ENCODE measurements at regions not wholly inside any gene's neighbourhood (a gene's known extent, or its start where the extent isn't known, plus 50 kb on each side); places are given as distances from the start of the nearest gene placed in this dataset.

DNA sequence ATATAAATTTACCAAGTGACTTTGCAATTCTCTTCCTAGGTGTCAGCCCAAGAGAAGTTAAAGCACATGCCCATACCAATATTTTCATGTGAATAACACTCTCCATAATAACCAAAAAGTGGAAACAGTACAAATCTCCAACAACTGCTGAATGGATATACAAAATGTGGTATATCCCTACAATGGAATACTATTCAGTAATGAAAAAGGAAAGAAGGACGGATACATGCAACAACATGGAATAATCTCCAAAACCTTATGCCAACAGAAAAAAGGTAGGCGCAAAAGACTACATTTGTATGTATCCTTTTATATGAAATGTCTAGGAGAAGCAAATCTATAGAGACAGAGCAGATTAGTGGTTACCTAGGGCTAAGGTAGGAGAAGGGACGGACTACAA is 487.7 kb upstream of the ID4 start:
- Histone ChIP-seq H3K79me2 (ENCODE audit: control insufficient read depth, insufficient read depth, low read length) (no peaks in the 10 kb centered on the region), H3K36me3 (ENCODE audit: control insufficient read depth in 2 of 2, extremely low read depth in 1 of 2, insufficient read depth in 2 of 2, low read length in 2 of 2) (no peaks in the 10 kb centered on the region), H2AFZ (ENCODE audit: low read depth, low read length) (no peak overlapping the region), H3K4me2 (ENCODE audit: insufficient read depth, low read length) (no peak overlapping the region), H3K9me1 (replicated peaks; ENCODE audit: control insufficient read depth, extremely low read depth, insufficient read depth, low read length) (no peaks in the 10 kb centered on the region), H3K27me3 (ENCODE audit: control insufficient read depth in 2 of 2, insufficient read depth in 2 of 2, low read length in 2 of 2) (no peaks in the 10 kb centered on the region), H3K4me3 (replicated peaks in 1 of 3; ENCODE audit: insufficient read depth in 1 of 3, low read depth in 1 of 3, low read length in 3 of 3) (no peak overlapping the region), H3K27ac (ENCODE audit: insufficient read depth, low read depth, low read length) (no peak overlapping the region), H3K9ac (replicated peaks; ENCODE audit: extremely low read depth, insufficient read depth, low read length) (no peak overlapping the region), H3K9me3 (replicated peaks; ENCODE audit: control insufficient read depth, insufficient read depth, low read length) (peaks cover 2% of the 10 kb centered on the region), H4K20me1 (replicated peaks; ENCODE audit: control insufficient read depth, extremely low read depth, insufficient read depth, low read length) (no peaks in the 10 kb centered on the region), H3K4me1 (ENCODE audit: control insufficient read depth, extremely low read depth, insufficient read depth, low read length) (no peaks in the 10 kb centered on the region)
- DNase-seq (ENCODE audit: low read depth, low spot score) (no peak), FAIRE-seq (no peak)
- ChIA-PET CTCF (no interaction called here), POLR2A (no interaction called here)
- TF ChIP-seq GATA2 (IDR thresholded peaks at IDR 0.05; ENCODE audit: insufficient read depth, insufficient read length, low read depth, low read length) = no peak
- no peak for TF ChIP-seq POLR2AphosphoS5 (IDR thresholded peaks at IDR 0.05; ENCODE audit: insufficient read depth, low read depth, low read length)
- TF ChIP-seq EZH2 (IDR thresholded peaks at IDR 0.05; ENCODE audit: borderline replicate concordance, low read depth, low read length, severe bottlenecking) = no peak
- TF ChIP-seq MYC (IDR thresholded peaks at IDR 0.05; ENCODE audit: low read depth, low read length) = no peak
- TF ChIP-seq POLR2A (IDR thresholded peaks at IDR 0.05; ENCODE audit: low read depth, low read length) = no peak
- no peak for TF ChIP-seq JUN (IDR thresholded peaks at IDR 0.05; ENCODE audit: borderline replicate concordance, insufficient read depth, insufficient read length, low read depth)
- TF ChIP-seq, protein P1, sequence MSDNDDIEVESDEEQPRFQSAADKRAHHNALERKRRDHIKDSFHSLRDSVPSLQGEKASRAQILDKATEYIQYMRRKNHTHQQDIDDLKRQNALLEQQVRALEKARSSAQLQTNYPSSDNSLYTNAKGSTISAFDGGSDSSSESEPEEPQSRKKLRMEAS (IDR thresholded peaks at IDR 0.05; ENCODE audit: insufficient read depth, insufficient read length) = no peak
- TF ChIP-seq, protein P2, sequence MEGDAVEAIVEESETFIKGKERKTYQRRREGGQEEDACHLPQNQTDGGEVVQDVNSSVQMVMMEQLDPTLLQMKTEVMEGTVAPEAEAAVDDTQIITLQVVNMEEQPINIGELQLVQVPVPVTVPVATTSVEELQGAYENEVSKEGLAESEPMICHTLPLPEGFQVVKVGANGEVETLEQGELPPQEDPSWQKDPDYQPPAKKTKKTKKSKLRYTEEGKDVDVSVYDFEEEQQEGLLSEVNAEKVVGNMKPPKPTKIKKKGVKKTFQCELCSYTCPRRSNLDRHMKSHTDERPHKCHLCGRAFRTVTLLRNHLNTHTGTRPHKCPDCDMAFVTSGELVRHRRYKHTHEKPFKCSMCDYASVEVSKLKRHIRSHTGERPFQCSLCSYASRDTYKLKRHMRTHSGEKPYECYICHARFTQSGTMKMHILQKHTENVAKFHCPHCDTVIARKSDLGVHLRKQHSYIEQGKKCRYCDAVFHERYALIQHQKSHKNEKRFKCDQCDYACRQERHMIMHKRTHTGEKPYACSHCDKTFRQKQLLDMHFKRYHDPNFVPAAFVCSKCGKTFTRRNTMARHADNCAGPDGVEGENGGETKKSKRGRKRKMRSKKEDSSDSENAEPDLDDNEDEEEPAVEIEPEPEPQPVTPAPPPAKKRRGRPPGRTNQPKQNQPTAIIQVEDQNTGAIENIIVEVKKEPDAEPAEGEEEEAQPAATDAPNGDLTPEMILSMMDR (IDR thresholded peaks at IDR 0.05; ENCODE audit: extremely low read depth in 1 of 2, insufficient read depth in 1 of 2, low read depth in 1 of 2, low read length in 2 of 2) = no peak
- TF ChIP-seq FOS (IDR thresholded peaks at IDR 0.05; ENCODE audit: borderline replicate concordance, insufficient read depth, low read length) = no peak
- dilution Hi-C loops (cut with MboI; ENCODE audit: extremely low pct_ligation_motif_present, low sequenced_read_pairs) = no loop called here
- no TSS peak for BruUV-seq (replicated peaks)
- intact Hi-C loops (cut with micrococcal nuclease) = no loop called here

Measured in endothelial cell of umbilical vein (primary cell).